ENCODE measurements at regions not wholly inside any gene's neighbourhood (a gene's known extent, or its start where the extent isn't known, plus 50 kb on each side); places are given as distances from the start of the nearest gene placed in this dataset.

- H3K4me3 ChIP-seq (ENCODE audit: low read length) = no peak overlapping the region
- no peaks in the 10 kb centered on the region for H3K79me2 ChIP-seq (replicated peaks; ENCODE audit: insufficient read depth, low read length)
- H4K20me1 ChIP-seq (ENCODE audit: insufficient read depth) = no peaks in the 10 kb centered on the region
- no peak overlapping the region for H3K9ac ChIP-seq (ENCODE audit: low read length)
- peak overlapping the region; percentile 8 for H3K27ac ChIP-seq (ENCODE audit: low read length)
- no peaks in the 10 kb centered on the region for H3F3A ChIP-seq (ENCODE audit: insufficient read depth, low read length, poor library complexity, severe bottlenecking)
- no peaks in the 10 kb centered on the region for H3K9me3 ChIP-seq (ENCODE audit: low read length)
- H3K9me2 ChIP-seq (ENCODE audit: insufficient read depth, low read length) = no peaks in the 10 kb centered on the region
- peak; percentile 83 for TF ChIP-seq RAD21 (conservative IDR thresholded peaks at IDR 0.05)
- no peak for TF ChIP-seq POLR2AphosphoS5 (IDR thresholded peaks at IDR 0.05)
- TF ChIP-seq EP300 (conservative IDR thresholded peaks at IDR 0.05; ENCODE audit: poor library complexity, severe bottlenecking) = no peak
- no peak for TF ChIP-seq EZH2 (IDR thresholded peaks at IDR 0.05; ENCODE audit: borderline replicate concordance, insufficient read depth, low read length, poor library complexity, severe bottlenecking)
- TF ChIP-seq REST (IDR thresholded peaks at IDR 0.05; ENCODE audit: borderline replicate concordance) = no peak
- no peak for TF ChIP-seq MXI1 (conservative IDR thresholded peaks at IDR 0.05; ENCODE audit: poor library complexity, severe bottlenecking)
- TF ChIP-seq TAF1 (IDR thresholded peaks at IDR 0.05; ENCODE audit: low read depth) = no peak
- peak; percentile 76 for TF ChIP-seq CTCF (IDR thresholded peaks at IDR 0.05; ENCODE audit: poor library complexity, severe bottlenecking)
- peak; percentile 86 for TF ChIP-seq SMC3 (conservative IDR thresholded peaks at IDR 0.05; ENCODE audit: poor library complexity)
- H3K27me3 ChIP-seq (ENCODE audit: insufficient read depth, low read depth, low read length) = no peaks in the 10 kb centered on the region
- no peak overlapping the region for H2AFZ ChIP-seq (ENCODE audit: low read depth, low read length)
- H3K4me2 ChIP-seq (ENCODE audit: low read length) = no peak overlapping the region
- H3K36me3 ChIP-seq (ENCODE audit: insufficient read depth, low read length) = no peaks in the 10 kb centered on the region
Measured at GRCh38 chr16:72467157-72467759, 295.3 kb upstream of the PMFBP1 start.

- no peak overlapping the region for H3K4me3 ChIP-seq (ENCODE audit: low read length)
- no peaks in the 10 kb centered on the region for H3K79me2 ChIP-seq (replicated peaks; ENCODE audit: insufficient read depth, low read length)
- H3F3A ChIP-seq (ENCODE audit: insufficient read depth, low read length, poor library complexity, severe bottlenecking) = no peaks in the 10 kb centered on the region
- TF ChIP-seq POLR2AphosphoS5 (IDR thresholded peaks at IDR 0.05) (no peak), REST (IDR thresholded peaks at IDR 0.05; ENCODE audit: borderline replicate concordance) (no peak), EP300 (conservative IDR thresholded peaks at IDR 0.05; ENCODE audit: poor library complexity, severe bottlenecking) (no peak), SMC3 (conservative IDR thresholded peaks at IDR 0.05; ENCODE audit: poor library complexity) (no peak), TAF1 (IDR thresholded peaks at IDR 0.05; ENCODE audit: low read depth) (no peak), CTCF (IDR thresholded peaks at IDR 0.05; ENCODE audit: poor library complexity, severe bottlenecking) (no peak), EZH2 (IDR thresholded peaks at IDR 0.05; ENCODE audit: borderline replicate concordance, insufficient read depth, low read length, poor library complexity, severe bottlenecking) (no peak), RAD21 (conservative IDR thresholded peaks at IDR 0.05) (no peak), MXI1 (conservative IDR thresholded peaks at IDR 0.05; ENCODE audit: poor library complexity, severe bottlenecking) (no peak)
- H3K36me3 ChIP-seq (ENCODE audit: insufficient read depth, low read length) = no peaks in the 10 kb centered on the region
- H3K9me2 ChIP-seq (ENCODE audit: insufficient read depth, low read length) = no peaks in the 10 kb centered on the region
- H3K4me2 ChIP-seq (ENCODE audit: low read length) = no peak overlapping the region
- H3K9me3 ChIP-seq (ENCODE audit: low read length) = no peaks in the 10 kb centered on the region
- no peaks in the 10 kb centered on the region for H4K20me1 ChIP-seq (ENCODE audit: insufficient read depth)
- no peak overlapping the region for H3K27ac ChIP-seq (ENCODE audit: low read length)
- no peak overlapping the region for H3K9ac ChIP-seq (ENCODE audit: low read length)
- no peaks in the 10 kb centered on the region for H3K27me3 ChIP-seq (ENCODE audit: insufficient read depth, low read depth, low read length)
- no peak overlapping the region for H2AFZ ChIP-seq (ENCODE audit: low read depth, low read length)
Measured at GRCh38 chr16:72464597-72465368, 292.8 kb upstream of the PMFBP1 start.
